IMR-90 (cell line): ENCODE measurements at regions not wholly inside any gene's neighbourhood (a gene's known extent, or its start where the extent isn't known, plus 50 kb on each side); places are given as distances from the start of the nearest gene placed in this dataset.

ENCODE experiments used
- BHLHE40 ChIP-seq: fragments of 150-350 bp; IDR thresholded peaks from 2 replicates; pipeline ENCODE4 v1.6.1; 2016; ENCODE audit warnings: mild to moderate bottlenecking, low read depth, low read length
- CEBPB ChIP-seq: IDR thresholded peaks from 2 replicates; pipeline ENCODE4 v1.6.1; 2012; ENCODE audit warnings: low read depth, low read length, improper control_type of control experiment
- CTCF ChIP-seq: conservative IDR thresholded peaks from 2 replicates; pipeline ENCODE4 v1.5.1; 2012; ENCODE audit warnings: mild to moderate bottlenecking, low read depth, low read length, improper control_type of control experiment
- USF2 ChIP-seq: fragments of 150-350 bp; IDR thresholded peaks from 2 replicates; pipeline ENCODE4 v1.6.1; 2017; ENCODE audit warnings: mild to moderate bottlenecking, antibody characterized with exemption, low read length, low read depth

GRCh38 chr13:39957868-39958677 is 302.6 kb downstream of the COG6 start:
- TF ChIP-seq CTCF (no peak), BHLHE40 (no peak), CEBPB (no peak), USF2 (no peak)
